ENCODE measurements at regions not wholly inside any gene's neighbourhood (a gene's known extent, or its start where the extent isn't known, plus 50 kb on each side); places are given as distances from the start of the nearest gene placed in this dataset.

- TF ChIP-seq, protein P1, sequence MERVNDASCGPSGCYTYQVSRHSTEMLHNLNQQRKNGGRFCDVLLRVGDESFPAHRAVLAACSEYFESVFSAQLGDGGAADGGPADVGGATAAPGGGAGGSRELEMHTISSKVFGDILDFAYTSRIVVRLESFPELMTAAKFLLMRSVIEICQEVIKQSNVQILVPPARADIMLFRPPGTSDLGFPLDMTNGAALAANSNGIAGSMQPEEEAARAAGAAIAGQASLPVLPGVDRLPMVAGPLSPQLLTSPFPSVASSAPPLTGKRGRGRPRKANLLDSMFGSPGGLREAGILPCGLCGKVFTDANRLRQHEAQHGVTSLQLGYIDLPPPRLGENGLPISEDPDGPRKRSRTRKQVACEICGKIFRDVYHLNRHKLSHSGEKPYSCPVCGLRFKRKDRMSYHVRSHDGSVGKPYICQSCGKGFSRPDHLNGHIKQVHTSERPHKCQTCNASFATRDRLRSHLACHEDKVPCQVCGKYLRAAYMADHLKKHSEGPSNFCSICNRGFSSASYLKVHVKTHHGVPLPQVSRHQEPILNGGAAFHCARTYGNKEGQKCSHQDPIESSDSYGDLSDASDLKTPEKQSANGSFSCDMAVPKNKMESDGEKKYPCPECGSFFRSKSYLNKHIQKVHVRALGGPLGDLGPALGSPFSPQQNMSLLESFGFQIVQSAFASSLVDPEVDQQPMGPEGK (CRISPR knock-in tag; IDR thresholded peaks at IDR 0.05; ENCODE audit: borderline replicate concordance): no peak
- TF ChIP-seq OSR1 (CRISPR knock-in tag; IDR thresholded peaks at IDR 0.05) (no peak), ZNF8 (CRISPR knock-in tag; IDR thresholded peaks at IDR 0.05) (no peak), ZFP3 (CRISPR knock-in tag; IDR thresholded peaks at IDR 0.05) (no peak), ZFP30 (CRISPR knock-in tag; IDR thresholded peaks at IDR 0.05) (no peak), ISL1 (CRISPR knock-in tag; IDR thresholded peaks at IDR 0.05) (no peak)
- TF ChIP-seq, protein P2, sequence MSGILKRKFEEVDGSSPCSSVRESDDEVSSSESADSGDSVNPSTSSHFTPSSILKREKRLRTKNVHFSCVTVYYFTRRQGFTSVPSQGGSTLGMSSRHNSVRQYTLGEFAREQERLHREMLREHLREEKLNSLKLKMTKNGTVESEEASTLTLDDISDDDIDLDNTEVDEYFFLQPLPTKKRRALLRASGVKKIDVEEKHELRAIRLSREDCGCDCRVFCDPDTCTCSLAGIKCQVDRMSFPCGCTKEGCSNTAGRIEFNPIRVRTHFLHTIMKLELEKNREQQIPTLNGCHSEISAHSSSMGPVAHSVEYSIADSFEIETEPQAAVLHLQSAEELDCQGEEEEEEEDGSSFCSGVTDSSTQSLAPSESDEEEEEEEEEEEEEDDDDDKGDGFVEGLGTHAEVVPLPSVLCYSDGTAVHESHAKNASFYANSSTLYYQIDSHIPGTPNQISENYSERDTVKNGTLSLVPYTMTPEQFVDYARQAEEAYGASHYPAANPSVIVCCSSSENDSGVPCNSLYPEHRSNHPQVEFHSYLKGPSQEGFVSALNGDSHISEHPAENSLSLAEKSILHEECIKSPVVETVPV (CRISPR knock-in tag; IDR thresholded peaks at IDR 0.05): no peak
- TF ChIP-seq, protein P3, sequence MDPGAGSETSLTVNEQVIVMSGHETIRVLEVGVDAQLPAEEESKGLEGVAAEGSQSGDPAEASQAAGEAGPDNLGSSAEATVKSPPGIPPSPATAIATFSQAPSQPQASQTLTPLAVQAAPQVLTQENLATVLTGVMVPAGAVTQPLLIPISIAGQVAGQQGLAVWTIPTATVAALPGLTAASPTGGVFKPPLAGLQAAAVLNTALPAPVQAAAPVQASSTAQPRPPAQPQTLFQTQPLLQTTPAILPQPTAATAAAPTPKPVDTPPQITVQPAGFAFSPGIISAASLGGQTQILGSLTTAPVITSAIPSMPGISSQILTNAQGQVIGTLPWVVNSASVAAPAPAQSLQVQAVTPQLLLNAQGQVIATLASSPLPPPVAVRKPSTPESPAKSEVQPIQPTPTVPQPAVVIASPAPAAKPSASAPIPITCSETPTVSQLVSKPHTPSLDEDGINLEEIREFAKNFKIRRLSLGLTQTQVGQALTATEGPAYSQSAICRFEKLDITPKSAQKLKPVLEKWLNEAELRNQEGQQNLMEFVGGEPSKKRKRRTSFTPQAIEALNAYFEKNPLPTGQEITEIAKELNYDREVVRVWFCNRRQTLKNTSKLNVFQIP (CRISPR knock-in tag; IDR thresholded peaks at IDR 0.05; ENCODE audit: borderline replicate concordance, low read depth): no peak
Measured at GRCh38 chr12:16674885-16675284, 68.9 kb upstream of the LMO3 start.

All from SK-N-SH treated with all-trans-retinoic acid at 6 μM for 48 hours (cell line).